GM23248 (cell line): ENCODE measurements at regions not wholly inside any gene's neighbourhood (a gene's known extent, or its start where the extent isn't known, plus 50 kb on each side); places are given as distances from the start of the nearest gene placed in this dataset.

Experiments used
- DNase-seq: peaks from one replicate; pipeline ENCODE4 v3.0.0-alpha.2; 2015
- H2AFZ ChIP-seq: fragments of 200-600 bp; sonication (generic); 2 replicates; pipeline ENCODE4 v1.6.1; 2016; ENCODE audit warnings: antibody characterized with exemption
- H3F3A ChIP-seq: fragments of 200-600 bp; sonication (generic); 2 replicates; pipeline ENCODE4 v1.6.1; 2016; ENCODE audit warnings: mild to moderate bottlenecking, antibody characterized with exemption, mixed run types; ENCODE audit not compliant: insufficient read depth
- H3K27ac ChIP-seq: fragments of 200-600 bp; sonication (generic); 2 replicates; pipeline ENCODE4 v1.5.1; 2016; ENCODE audit warnings: mild to moderate bottlenecking
- H3K27me3 ChIP-seq: fragments of 200-600 bp; sonication (generic); replicated peaks from 2 replicates; pipeline ENCODE4 v1.6.1; 2016; ENCODE audit warnings: mild to moderate bottlenecking; ENCODE audit not compliant: insufficient read depth
- H3K36me3 ChIP-seq: fragments of 200-600 bp; sonication (generic); 2 replicates; pipeline ENCODE4 v1.6.1; 2016; ENCODE audit warnings: low read depth, mild to moderate bottlenecking
- H3K4me1 ChIP-seq: fragments of 200-600 bp; sonication (generic); 2 replicates; pipeline ENCODE4 v1.6.1; 2016; ENCODE audit warnings: mild to moderate bottlenecking; ENCODE audit not compliant: insufficient read depth
- H3K4me2 ChIP-seq: fragments of 200-600 bp; sonication (generic); one replicate; pipeline ENCODE4 v1.6.1; 2016; ENCODE audit warnings: mild to moderate bottlenecking; ENCODE audit not compliant: unreplicated experiment
- H3K4me3 ChIP-seq: fragments of 200-600 bp; sonication (generic); 2 replicates; pipeline ENCODE4 v1.5.1; 2016; ENCODE audit warnings: mild to moderate bottlenecking
- H3K79me2 ChIP-seq: fragments of 200-600 bp; sonication (generic); 2 replicates; pipeline ENCODE4 v1.6.1; 2016; ENCODE audit warnings: mild to moderate bottlenecking; ENCODE audit not compliant: insufficient read depth
- H3K9ac ChIP-seq: fragments of 200-600 bp; sonication (generic); 2 replicates; pipeline ENCODE4 v1.6.1; 2016; ENCODE audit warnings: mild to moderate bottlenecking
- H3K9me2 ChIP-seq: fragments of 200-600 bp; sonication (generic); 2 replicates; pipeline ENCODE4 v1.6.1; 2016; ENCODE audit warnings: mixed run types, mild to moderate bottlenecking, moderate library complexity; ENCODE audit not compliant: insufficient read depth
- H3K9me3 ChIP-seq: fragments of 200-600 bp; sonication (generic); one replicate; pipeline ENCODE4 v1.6.1; 2017; ENCODE audit warnings: low read depth
- H4K20me1 ChIP-seq: fragments of 200-600 bp; sonication (generic); 2 replicates; pipeline ENCODE4 v1.6.0; 2016; ENCODE audit not compliant: insufficient read depth
- EZH2 ChIP-seq: fragments of 200-600 bp; sonication (generic); IDR thresholded peaks from 2 replicates; pipeline ENCODE4 v1.6.1; 2018; ENCODE audit warnings: antibody characterized with exemption, mild to moderate bottlenecking; ENCODE audit not compliant: insufficient read depth, poor library complexity, severe bottlenecking
- EZH2phosphoT487 ChIP-seq: fragments of 200-600 bp; sonication (generic); IDR thresholded peaks from 2 replicates; pipeline ENCODE4 v1.6.1; 2018; ENCODE audit warnings: antibody characterized with exemption, moderate library complexity, mild to moderate bottlenecking, low read depth; ENCODE audit not compliant: insufficient read depth
- WGBS, 2 experiments: methylation state at CpG; one replicate each; pipeline ENCODE4 v1.1.6; 2015 to 2017; ENCODE audit warnings: low lambda C conversion rate in 2 of 2, low coverage in 1 of 2; ENCODE audit errors: missing lambda C conversion rate in 2 of 2; 5-methylcytosine and 5-hydroxymethylcytosine counted together
- in situ Hi-C: fragments of 300-500 bp; cut with MboI; formaldehyde crosslinking; loops from 2 replicates; pipeline ENCODE4 v1.15.0; 2020

- Histone ChIP-seq H3K36me3 (no peaks in the 10 kb centered on the region), H2AFZ (no peak overlapping the region), H3K9me3 (no peaks in the 10 kb centered on the region), H3K4me2 (no peak overlapping the region), H4K20me1 (no peaks in the 10 kb centered on the region), H3K27ac (no peak overlapping the region), H3K9me2 (no peaks in the 10 kb centered on the region), H3K27me3 (no peaks in the 10 kb centered on the region), H3K9ac (no peak overlapping the region), H3K79me2 (no peaks in the 10 kb centered on the region), H3K4me1 (peaks cover 17% of the 10 kb centered on the region), H3K4me3 (no peak overlapping the region), H3F3A (peaks cover 19% of the 10 kb centered on the region)
- no peak for TF ChIP-seq EZH2
- 64 to 68% methylated on average over 7 of the region's 7 CpGs for WGBS, 2 experiments
- no peak for DNase-seq
- in situ Hi-C loops = no loop called here
These were observed 136.1 kb upstream of the LIPC start for GRCh38 chr15:58295637-58296215.

DNA sequence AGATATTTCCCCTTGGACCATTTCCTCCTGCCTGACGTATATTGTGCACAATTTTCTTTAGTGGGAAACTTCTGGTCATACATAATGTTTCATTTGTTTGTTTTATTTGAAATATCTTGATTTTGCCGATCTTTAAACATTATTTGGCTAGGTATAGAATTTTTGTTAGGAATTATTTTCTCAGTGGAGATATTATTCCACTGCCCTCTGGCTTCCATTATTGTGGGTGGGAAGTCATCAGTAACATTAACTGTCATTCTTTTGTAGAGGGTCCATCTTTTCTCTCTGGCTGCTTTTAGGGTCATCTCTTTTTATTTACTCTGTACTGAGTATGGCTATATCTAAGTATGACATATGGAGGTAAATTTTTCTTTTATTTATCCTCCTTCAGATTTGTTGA lies 135.5 kb upstream of the LIPC start:
- no peaks in the 10 kb centered on the region for H3K9me3 ChIP-seq
- WGBS, 2 experiments = 29 to 39% methylated on average over 2 of the region's 2 CpGs
- no peak overlapping the region for H3K4me2 ChIP-seq
- H3K9me2 ChIP-seq = no peaks in the 10 kb centered on the region
- peaks cover 17% of the 10 kb centered on the region for H3K4me1 ChIP-seq
- H3K27me3 ChIP-seq = no peaks in the 10 kb centered on the region
- H3K79me2 ChIP-seq = no peaks in the 10 kb centered on the region
- no peak overlapping the region for H3K9ac ChIP-seq
- H3K4me3 ChIP-seq = no peak overlapping the region
- in situ Hi-C loops = no loop called here
- H2AFZ ChIP-seq = no peak overlapping the region
- DNase-seq = no peak
- no peaks in the 10 kb centered on the region for H3K36me3 ChIP-seq
- TF ChIP-seq EZH2 = no peak
- no peak for TF ChIP-seq EZH2phosphoT487
- H4K20me1 ChIP-seq = no peaks in the 10 kb centered on the region
- peaks cover 19% of the 10 kb centered on the region for H3F3A ChIP-seq
- no peak overlapping the region for H3K27ac ChIP-seq

DNA sequence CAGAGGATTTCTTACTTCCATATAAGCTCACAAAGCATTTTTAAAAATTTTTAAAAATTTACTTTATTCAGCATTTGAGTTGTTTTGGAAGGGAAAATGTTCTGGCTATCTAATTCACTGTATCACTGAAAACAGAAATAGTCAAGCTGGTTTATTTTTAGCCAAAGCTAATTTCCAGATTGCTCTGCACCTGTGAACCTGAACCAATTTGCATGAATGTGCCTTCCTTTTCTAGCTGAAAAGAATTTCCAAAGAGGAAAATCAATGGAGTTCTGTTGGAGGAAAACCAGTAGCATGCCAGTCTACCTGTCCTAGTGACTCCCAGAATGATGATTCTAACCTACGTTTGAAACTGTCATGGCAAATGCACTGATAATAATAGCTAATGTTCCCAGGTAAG lies 134.2 kb upstream of the LIPC start:
- Histone ChIP-seq H2AFZ (no peak overlapping the region), H4K20me1 (no peaks in the 10 kb centered on the region), H3K79me2 (no peaks in the 10 kb centered on the region), H3K4me2 (no peak overlapping the region), H3K9me2 (no peaks in the 10 kb centered on the region), H3K9ac (no peak overlapping the region), H3K27me3 (no peaks in the 10 kb centered on the region), H3K27ac (no peak overlapping the region), H3F3A (peaks cover 19% of the 10 kb centered on the region), H3K4me1 (peaks cover 17% of the 10 kb centered on the region), H3K4me3 (no peak overlapping the region), H3K36me3 (no peaks in the 10 kb centered on the region), H3K9me3 (no peaks in the 10 kb centered on the region)
- 97 to 100% methylated on average over 1 of the region's 1 CpG for WGBS, 2 experiments
- in situ Hi-C loops = no loop called here
- DNase-seq = no peak
- TF ChIP-seq EZH2phosphoT487 (no peak), EZH2 (no peak)

DNA sequence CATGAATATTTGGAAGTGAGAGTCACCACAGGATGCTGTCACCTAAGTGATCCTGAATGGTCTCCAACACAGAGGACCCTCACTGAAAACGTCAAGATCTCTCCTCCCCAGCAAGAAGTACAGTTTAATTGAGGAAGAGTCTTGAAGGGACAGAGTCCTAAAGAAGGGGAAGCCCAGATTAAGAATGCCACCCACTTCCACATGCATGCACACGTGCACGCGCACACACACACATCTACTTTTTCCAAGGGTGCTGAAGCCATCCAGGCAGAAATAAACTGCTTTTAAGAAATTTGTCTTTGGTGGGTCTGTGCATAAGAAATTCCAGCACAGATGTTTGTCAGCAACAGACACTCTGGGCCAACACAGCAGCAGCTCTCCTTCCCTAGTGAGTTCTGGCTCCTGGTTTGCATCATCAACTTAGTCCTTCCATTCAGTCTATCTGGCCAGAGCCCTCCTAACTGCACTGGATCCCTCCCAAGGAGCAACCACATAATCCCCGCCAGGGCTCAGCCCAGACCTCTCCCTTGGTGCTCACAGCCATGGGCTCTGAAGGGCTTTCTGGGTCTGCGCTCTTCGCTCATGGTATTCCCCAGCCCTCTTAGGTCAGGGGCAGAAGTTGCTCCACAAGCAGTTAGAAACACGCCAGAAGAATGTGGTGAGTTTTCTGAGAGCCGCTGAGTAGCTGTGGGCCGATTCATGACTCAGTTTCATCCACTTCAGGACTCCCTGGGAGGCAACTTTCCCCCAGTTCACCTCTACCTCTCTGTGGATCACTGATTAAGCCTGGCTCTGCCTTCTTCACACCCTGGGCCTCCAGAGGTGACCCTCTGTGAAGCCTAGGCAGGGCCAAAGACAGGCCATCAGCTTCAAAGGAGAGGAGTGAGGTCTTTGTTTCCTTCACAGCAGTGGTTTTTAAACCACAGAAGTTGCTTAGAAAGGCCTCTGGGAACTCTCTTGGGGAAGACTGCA lies 132.6 kb upstream of the LIPC start:
- Histone ChIP-seq H3K4me2 (peak overlapping the region; percentile 64), H3K9ac (peak overlapping the region; percentile 33), H3K4me1 (peaks cover 17% of the 10 kb centered on the region), H2AFZ (peak overlapping the region; percentile 67), H3K79me2 (no peaks in the 10 kb centered on the region), H3K36me3 (no peaks in the 10 kb centered on the region), H4K20me1 (no peaks in the 10 kb centered on the region), H3K27ac (peak overlapping the region; percentile 62), H3K4me3 (peak overlapping the region; percentile 38; the same call in 1 of the 2 replicates), H3F3A (peaks cover 19% of the 10 kb centered on the region), H3K9me3 (no peaks in the 10 kb centered on the region), H3K27me3 (no peaks in the 10 kb centered on the region), H3K9me2 (no peaks in the 10 kb centered on the region)
- peak; percentile 85 for DNase-seq
- TF ChIP-seq EZH2 (no peak), EZH2phosphoT487 (no peak)
- WGBS, 2 experiments = 45 to 51% methylated on average over 10 of the region's 10 CpGs
- in situ Hi-C loops = no loop called here
